Caco-2 (cell line): ENCODE measurements at regions not wholly inside any gene's neighbourhood (a gene's known extent, or its start where the extent isn't known, plus 50 kb on each side); places are given as distances from the start of the nearest gene placed in this dataset.

Experiments used
- BruUV-seq: library from RNA; stranded (reverse); fragments of 400-500 nt; replicated peaks from 2 replicates; lab custom pipeline; 2021; lab: Mats Ljungman, UMichigan
- CTCF ChIA-PET: fragments of 300-600 bp; sonication (Branson Sonifier 250); formaldehyde crosslinking; loops from one replicate; lab custom pipeline; 2022; ENCODE audit warnings: antibody characterized with exemption; lab: Charles Lee
- POLR2A ChIA-PET: fragments of 300-600 bp; sonication (Branson Sonifier 250); formaldehyde crosslinking; loops from one replicate; lab custom pipeline; 2022; ENCODE audit warnings: antibody characterized with exemption; lab: Charles Lee
- DNase-seq, 2 experiments: peaks; one replicate each; pipeline versions ENCODE4 v3.0.0 to v3.0.0-alpha.2; 2020 to 2022
- H3K27me3 ChIP-seq: replicated peaks from 2 replicates; pipeline ENCODE4 v1.6.0; 2011; ENCODE audit warnings: low read length; ENCODE audit not compliant: control insufficient read depth, insufficient read depth
- H3K36me3 ChIP-seq: 2 replicates; pipeline ENCODE4 v1.5.1; 2011; ENCODE audit warnings: low read length; ENCODE audit not compliant: control insufficient read depth, insufficient read depth
- H3K4me1 ChIP-seq: fragments of 250-450 bp; sonication (Bioruptor Pico); 2 replicates; pipeline ENCODE4 v1.5.1; 2020; ENCODE audit warnings: mild to moderate bottlenecking
- H3K4me3 ChIP-seq: 2 replicates; pipeline ENCODE4 v1.5.1; 2011; ENCODE audit warnings: low read depth, mild to moderate bottlenecking, control low read depth, low read length
- H3K9me3 ChIP-seq: fragments of 250-450 bp; sonication (Bioruptor Pico); 2 replicates; pipeline ENCODE4 v1.5.1; 2020; ENCODE audit warnings: mild to moderate bottlenecking, moderate library complexity
- H3K27ac Mint-ChIP-seq: one replicate; pipeline ENCODE4 v1.8.0; 2022; ENCODE audit warnings: mixed read lengths; ENCODE audit not compliant: unreplicated experiment
- H3K27me3 Mint-ChIP-seq: one replicate; pipeline ENCODE4 v1.8.0; 2022; ENCODE audit warnings: mixed read lengths; ENCODE audit not compliant: insufficient read depth, unreplicated experiment
- H3K36me3 Mint-ChIP-seq: one replicate; pipeline ENCODE4 v1.8.0; 2022; ENCODE audit warnings: mild to moderate bottlenecking, mixed read lengths; ENCODE audit not compliant: insufficient read depth, unreplicated experiment
- H3K4me1 Mint-ChIP-seq: one replicate; pipeline ENCODE4 v1.8.0; 2022; ENCODE audit warnings: low read depth, mixed read lengths; ENCODE audit not compliant: unreplicated experiment
- H3K4me3 Mint-ChIP-seq: one replicate; pipeline ENCODE4 v1.8.0; 2022; ENCODE audit warnings: mild to moderate bottlenecking, moderate library complexity, mixed read lengths; ENCODE audit not compliant: unreplicated experiment
- H3K9me3 Mint-ChIP-seq: one replicate; pipeline ENCODE4 v1.8.0; 2022; ENCODE audit warnings: mixed read lengths; ENCODE audit not compliant: unreplicated experiment
- intact Hi-C: fragments of 100-400 bp; cut with micrococcal nuclease; formaldehyde crosslinking; loops from one replicate; pipeline ENCODE4 v1.10.0; 2022; ENCODE audit not compliant: unreplicated experiment
- TF ChIP-seq, protein P1 (sequence below), 2 experiments: fragments of 200-600 bp in 1 of 2; IDR thresholded peaks; 1 replicate in 1 of 2; 2 replicates in 1 of 2; pipeline versions ENCODE4 v1.5.1 to v1.8.0; 2011 to 2022; ENCODE audit warnings: antibody characterized with exemption in 1 of 2, control low read depth in 1 of 2, inconsistent platforms in 1 of 2, low read depth in 1 of 2, low read length in 1 of 2, mild to moderate bottlenecking in 1 of 2, moderate library complexity in 1 of 2; ENCODE audit not compliant: insufficient read depth in 1 of 2, severe bottlenecking in 1 of 2, unreplicated experiment in 1 of 2

- no peaks in the 10 kb centered on the region for H3K4me1 Mint-ChIP-seq
- H3K36me3 Mint-ChIP-seq = no peaks in the 10 kb centered on the region
- peaks cover 16% of the 10 kb centered on the region for H3K9me3 Mint-ChIP-seq
- H3K27me3 Mint-ChIP-seq = no peaks in the 10 kb centered on the region
- TF ChIP-seq, protein P1, sequence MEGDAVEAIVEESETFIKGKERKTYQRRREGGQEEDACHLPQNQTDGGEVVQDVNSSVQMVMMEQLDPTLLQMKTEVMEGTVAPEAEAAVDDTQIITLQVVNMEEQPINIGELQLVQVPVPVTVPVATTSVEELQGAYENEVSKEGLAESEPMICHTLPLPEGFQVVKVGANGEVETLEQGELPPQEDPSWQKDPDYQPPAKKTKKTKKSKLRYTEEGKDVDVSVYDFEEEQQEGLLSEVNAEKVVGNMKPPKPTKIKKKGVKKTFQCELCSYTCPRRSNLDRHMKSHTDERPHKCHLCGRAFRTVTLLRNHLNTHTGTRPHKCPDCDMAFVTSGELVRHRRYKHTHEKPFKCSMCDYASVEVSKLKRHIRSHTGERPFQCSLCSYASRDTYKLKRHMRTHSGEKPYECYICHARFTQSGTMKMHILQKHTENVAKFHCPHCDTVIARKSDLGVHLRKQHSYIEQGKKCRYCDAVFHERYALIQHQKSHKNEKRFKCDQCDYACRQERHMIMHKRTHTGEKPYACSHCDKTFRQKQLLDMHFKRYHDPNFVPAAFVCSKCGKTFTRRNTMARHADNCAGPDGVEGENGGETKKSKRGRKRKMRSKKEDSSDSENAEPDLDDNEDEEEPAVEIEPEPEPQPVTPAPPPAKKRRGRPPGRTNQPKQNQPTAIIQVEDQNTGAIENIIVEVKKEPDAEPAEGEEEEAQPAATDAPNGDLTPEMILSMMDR (IDR thresholded peaks at IDR 0.05; ENCODE audit: insufficient read depth in 1 of 2, low read depth in 1 of 2, low read length in 1 of 2, severe bottlenecking in 1 of 2, unreplicated experiment in 1 of 2) = no peak
- no peak for DNase-seq
- Histone ChIP-seq H3K27me3 (no peaks in the 10 kb centered on the region), H3K4me3 (no peak overlapping the region), H3K36me3 (no peaks in the 10 kb centered on the region), H3K4me1 (no peaks in the 10 kb centered on the region), H3K9me3 (no peaks in the 10 kb centered on the region)
- no peak overlapping the region for H3K4me3 Mint-ChIP-seq
- intact Hi-C loops = no loop called here
- CTCF ChIA-PET = no interaction called here
- H3K27ac Mint-ChIP-seq = no peak overlapping the region
- BruUV-seq = no TSS peak
- POLR2A ChIA-PET = no interaction called here
Observed at GRCh38 chr4:110424144-110424543, 51.8 kb upstream of the ENPEP start.

DNA sequence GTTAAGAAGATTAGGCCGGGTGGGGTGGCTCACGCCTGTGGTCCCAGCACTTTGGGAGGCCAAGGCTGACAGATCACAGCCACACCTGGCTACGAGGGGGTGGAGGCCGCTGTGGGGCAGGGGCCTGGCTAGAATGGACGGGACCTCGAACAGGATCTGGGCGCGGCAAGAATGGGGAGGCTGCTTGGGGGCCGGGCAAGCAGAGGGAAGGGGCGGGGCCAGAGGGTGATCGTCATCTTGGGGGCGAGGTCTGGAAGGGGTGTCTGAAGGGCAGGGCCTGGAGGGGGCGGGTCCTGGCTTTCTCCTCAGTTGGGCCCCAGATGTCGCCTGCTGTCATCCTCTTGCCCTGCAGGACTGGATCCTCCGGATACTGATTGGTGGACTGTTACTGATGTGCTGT is 57.3 kb upstream of the ENPEP start:
- intact Hi-C loops = no loop called here
- no peaks in the 10 kb centered on the region for H3K4me1 ChIP-seq
- H3K4me1 Mint-ChIP-seq = peaks cover 6% of the 10 kb centered on the region
- H3K27me3 ChIP-seq = no peaks in the 10 kb centered on the region
- H3K9me3 Mint-ChIP-seq = peaks cover 9% of the 10 kb centered on the region
- no peak overlapping the region for H3K27ac Mint-ChIP-seq
- POLR2A ChIA-PET = no interaction called here
- TF ChIP-seq, protein P1 (IDR thresholded peaks at IDR 0.05; ENCODE audit: insufficient read depth in 1 of 2, low read depth in 1 of 2, low read length in 1 of 2, severe bottlenecking in 1 of 2, unreplicated experiment in 1 of 2) = no peak
- no peaks in the 10 kb centered on the region for H3K9me3 ChIP-seq
- no TSS peak for BruUV-seq
- CTCF ChIA-PET = no interaction called here
- no peaks in the 10 kb centered on the region for H3K36me3 ChIP-seq
- DNase-seq = no peak
- peaks cover 6% of the 10 kb centered on the region for H3K36me3 Mint-ChIP-seq
- no peak overlapping the region for H3K4me3 ChIP-seq
- H3K27me3 Mint-ChIP-seq = no peaks in the 10 kb centered on the region
- H3K4me3 Mint-ChIP-seq = no peak overlapping the region

DNA sequence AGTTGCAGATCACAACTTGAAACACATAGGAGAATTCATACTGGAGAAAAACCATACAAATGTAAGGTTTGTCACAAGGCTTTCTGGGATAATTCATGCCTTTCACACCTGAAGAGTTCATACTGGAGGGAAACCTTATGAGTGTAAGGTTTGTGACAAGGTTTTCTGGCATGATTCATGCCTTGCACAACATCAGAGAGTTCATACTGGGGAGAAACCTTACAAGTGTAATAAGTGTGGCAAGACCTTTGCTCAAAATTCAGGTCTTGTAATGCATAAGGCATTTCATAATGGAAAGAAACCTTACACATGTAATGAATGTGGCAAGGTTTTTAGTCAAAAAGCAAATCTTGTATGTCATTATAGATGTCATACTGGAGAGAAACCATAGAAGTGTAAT is 58.8 kb upstream of the ENPEP start:
- no peak overlapping the region for H3K4me3 ChIP-seq

More for the DNA sequence above, 58.8 kb upstream of the ENPEP start:
- no peaks in the 10 kb centered on the region for H3K27me3 Mint-ChIP-seq
- peaks cover 6% of the 10 kb centered on the region for H3K36me3 Mint-ChIP-seq
- no peaks in the 10 kb centered on the region for H3K27me3 ChIP-seq
- ChIA-PET POLR2A (no interaction called here), CTCF (no interaction called here)
- no peak overlapping the region for H3K4me3 Mint-ChIP-seq
- TF ChIP-seq, protein P1 (IDR thresholded peaks at IDR 0.05; ENCODE audit: insufficient read depth in 1 of 2, low read depth in 1 of 2, low read length in 1 of 2, severe bottlenecking in 1 of 2, unreplicated experiment in 1 of 2) = no peak
- intact Hi-C loops = no loop called here
- H3K9me3 ChIP-seq = no peaks in the 10 kb centered on the region
- peaks cover 6% of the 10 kb centered on the region; the same call in 1 of the 2 replicates for H3K4me1 ChIP-seq
- BruUV-seq = no TSS peak
- H3K27ac Mint-ChIP-seq = no peak overlapping the region
- H3K4me1 Mint-ChIP-seq = peaks cover 6% of the 10 kb centered on the region
- no peak for DNase-seq
- no peaks in the 10 kb centered on the region for H3K36me3 ChIP-seq
- H3K9me3 Mint-ChIP-seq = no peaks in the 10 kb centered on the region
